Right lobe of liver (tissue), 4 donors: ENCODE measurements at regions not wholly inside any gene's neighbourhood (a gene's known extent, or its start where the extent isn't known, plus 50 kb on each side); places are given as distances from the start of the nearest gene placed in this dataset.

Source experiments
- CTCF ChIP-seq, 4 donors: fragments of 200-600 bp in 3 of 4; fragments of 450-650 bp in 1 of 4; IDR thresholded peaks; one replicate each; pipeline versions ENCODE4 v1.5.1 to v1.8.0; 2016 to 2022; ENCODE audit warnings: antibody characterized with exemption in 4 of 4, mild to moderate bottlenecking in 2 of 4
- POLR2A ChIP-seq: fragments of 450-650 bp; IDR thresholded peaks from one replicate; pipeline ENCODE4 v1.6.1; 2017; ENCODE audit warnings: antibody characterized with exemption, mild to moderate bottlenecking
- donor health status: DM: no; HTN: no; CAD: no.
- donor health status: DM: no; HTN: no; CAD: no.
- donor health status: DM: no; HTN: yes; CAD: no.

GRCh38 chr21:41671859-41672542, 94.9 kb downstream of the RIPK4 start:
- TF ChIP-seq CTCF (IDR thresholded peaks at IDR 0.05) = no peak
- no peak for TF ChIP-seq POLR2A
